Skeletal muscle tissue (tissue), 3 donors: ENCODE measurements at regions not wholly inside any gene's neighbourhood (a gene's known extent, or its start where the extent isn't known, plus 50 kb on each side); places are given as distances from the start of the nearest gene placed in this dataset.
"Not testable (repeated sequence)": the region's sequence is repeated elsewhere in the genome, so short reads cannot be mapped to it uniquely, and the experiment has no call there.

Experiments
- H3K27ac ChIP-seq: one replicate; pipeline ENCODE4 v1.7.0; 2013; ENCODE audit warnings: mild to moderate bottlenecking, low read depth, low read length, inconsistent platforms
- H3K27me3 ChIP-seq, 3 donors: one replicate each; pipeline ENCODE4 v1.7.0; 2013; ENCODE audit warnings: low read length in 3 of 3; ENCODE audit not compliant: control insufficient read depth in 3 of 3, insufficient read depth in 3 of 3
- H3K36me3 ChIP-seq, 3 donors: one replicate each; pipeline ENCODE4 v1.7.0; 2013; ENCODE audit warnings: low read length in 3 of 3; ENCODE audit not compliant: control insufficient read depth in 3 of 3, insufficient read depth in 3 of 3
- H3K4me1 ChIP-seq, 3 donors: one replicate each; pipeline ENCODE4 v1.7.0; 2013; ENCODE audit warnings: low read length in 3 of 3, mild to moderate bottlenecking in 3 of 3; ENCODE audit not compliant: control insufficient read depth in 3 of 3, insufficient read depth in 3 of 3
- H3K4me3 ChIP-seq, 3 donors: one replicate each; pipeline ENCODE4 v1.7.0; 2013; ENCODE audit warnings: low read length in 3 of 3
- H3K9ac ChIP-seq, 3 donors: one replicate each; pipeline ENCODE4 v1.7.0; 2013; ENCODE audit warnings: low read length in 3 of 3, mild to moderate bottlenecking in 3 of 3, moderate library complexity in 2 of 3, low read depth in 1 of 3
- H3K9me3 ChIP-seq, 3 donors: one replicate each; pipeline ENCODE4 v1.7.0; 2013; ENCODE audit warnings: low read length in 3 of 3; ENCODE audit not compliant: control insufficient read depth in 3 of 3
- donor health status: Osteomylitis.

GRCh38 chr2:107743274-107743673 lies 83.4 kb upstream of the RGPD4 start:
- Histone ChIP-seq H3K27me3 (no peaks in the 10 kb centered on the region), H3K9ac (no peak overlapping the region), H3K4me3 (no peak overlapping the region), H3K36me3 (no peaks in the 10 kb centered on the region), H3K4me1 (no peaks in the 10 kb centered on the region), H3K9me3 (no peaks in the 10 kb centered on the region), H3K27ac (no peak overlapping the region)

GRCh38 chr2:107745100-107745499 lies 81.6 kb upstream of the RGPD4 start:
- no peak overlapping the region for H3K4me3 ChIP-seq
- H3K9ac ChIP-seq = no peak overlapping the region
- H3K9me3 ChIP-seq = no peaks in the 10 kb centered on the region
- H3K27ac ChIP-seq = no peak overlapping the region
- H3K4me1 ChIP-seq = no peaks in the 10 kb centered on the region
- H3K36me3 ChIP-seq = no peaks in the 10 kb centered on the region
- H3K27me3 ChIP-seq = no peaks in the 10 kb centered on the region

GRCh38 chr2:107746552-107747198 lies 80.0 kb upstream of the RGPD4 start:
- H3K9ac ChIP-seq, H3K27ac ChIP-seq, H3K4me3 ChIP-seq, H3K36me3 ChIP-seq, H3K9me3 ChIP-seq, H3K27me3 ChIP-seq, H3K4me1 ChIP-seq: not testable (repeated sequence)

- not testable (repeated sequence) for H3K9me3 ChIP-seq, H3K4me1 ChIP-seq, H3K9ac ChIP-seq, H3K27ac ChIP-seq, H3K27me3 ChIP-seq, H3K4me3 ChIP-seq, H3K36me3 ChIP-seq
These were observed 79.3 kb upstream of the RGPD4 start for GRCh38 chr2:107747199-107747963.

GRCh38 chr2:107747964-107748583 lies 78.6 kb upstream of the RGPD4 start:
- no peak overlapping the region for H3K9ac ChIP-seq

GRCh38 chr2:107751936-107752335 lies 74.8 kb upstream of the RGPD4 start:
- H3K9ac ChIP-seq = no peak overlapping the region
- no peak overlapping the region for H3K4me3 ChIP-seq
- H3K9me3 ChIP-seq = no peaks in the 10 kb centered on the region
- no peaks in the 10 kb centered on the region for H3K36me3 ChIP-seq
- no peaks in the 10 kb centered on the region for H3K4me1 ChIP-seq
- no peaks in the 10 kb centered on the region for H3K27me3 ChIP-seq
- no peak overlapping the region for H3K27ac ChIP-seq

More at GRCh38 chr2:107747964-107748583, 78.6 kb upstream of the RGPD4 start:
- Histone ChIP-seq H3K4me3 (no peak overlapping the region), H3K4me1 (no peaks in the 10 kb centered on the region), H3K36me3 (no peaks in the 10 kb centered on the region), H3K27ac (no peak overlapping the region), H3K9me3 (no peaks in the 10 kb centered on the region), H3K27me3 (no peaks in the 10 kb centered on the region)

- not testable (repeated sequence) for H3K4me3 ChIP-seq, H3K27me3 ChIP-seq, H3K4me1 ChIP-seq, H3K36me3 ChIP-seq, H3K9ac ChIP-seq, H3K27ac ChIP-seq, H3K9me3 ChIP-seq
These were observed 72.9 kb upstream of the RGPD4 start for GRCh38 chr2:107753806-107754205.

GRCh38 chr2:107757223-107757622 lies 69.5 kb upstream of the RGPD4 start:
- no peaks in the 10 kb centered on the region for H3K27me3 ChIP-seq
- no peaks in the 10 kb centered on the region for H3K36me3 ChIP-seq
- no peak overlapping the region for H3K27ac ChIP-seq
- no peaks in the 10 kb centered on the region for H3K9me3 ChIP-seq
- no peaks in the 10 kb centered on the region for H3K4me1 ChIP-seq
- H3K4me3 ChIP-seq = no peak overlapping the region
- H3K9ac ChIP-seq = no peak overlapping the region

- Histone ChIP-seq H3K9me3 (no peaks in the 10 kb centered on the region), H3K36me3 (no peaks in the 10 kb centered on the region), H3K27me3 (no peaks in the 10 kb centered on the region), H3K27ac (no peak overlapping the region), H3K4me3 (no peak overlapping the region), H3K9ac (no peak overlapping the region), H3K4me1 (no peaks in the 10 kb centered on the region)
These were observed 65.9 kb upstream of the RGPD4 start for GRCh38 chr2:107760620-107761364.

GRCh38 chr2:107772353-107772752 lies 54.3 kb upstream of the RGPD4 start:
- Histone ChIP-seq H3K4me3 (no peak overlapping the region), H3K27me3 (no peaks in the 10 kb centered on the region), H3K9me3 (no peaks in the 10 kb centered on the region), H3K36me3 (no peaks in the 10 kb centered on the region), H3K27ac (no peak overlapping the region), H3K4me1 (no peaks in the 10 kb centered on the region), H3K9ac (no peak overlapping the region)
